H9 (cell line): ENCODE measurements at regions not wholly inside any gene's neighbourhood (a gene's known extent, or its start where the extent isn't known, plus 50 kb on each side); places are given as distances from the start of the nearest gene placed in this dataset.

Source experiments
- DNase-seq: peaks from one replicate; pipeline ENCODE4 v3.0.0-alpha.2; 2017
- H2AFZ ChIP-seq: one replicate; pipeline ENCODE4 v1.6.1; 2013; ENCODE audit warnings: mild to moderate bottlenecking, low read length, control low read depth, moderate library complexity
- H2AK5ac ChIP-seq: 2 replicates; pipeline ENCODE4 v1.6.1; 2013; ENCODE audit warnings: low read length, control low read depth, mixed read lengths; ENCODE audit not compliant: insufficient read length
- H2BK120ac ChIP-seq: one replicate; pipeline ENCODE4 v1.6.1; 2013; ENCODE audit warnings: low read depth, mild to moderate bottlenecking, low read length, control low read depth, inconsistent platforms; ENCODE audit not compliant: poor library complexity, severe bottlenecking
- H2BK12ac ChIP-seq: 2 replicates; pipeline ENCODE4 v1.6.1; 2013; ENCODE audit warnings: low read length, control low read depth, mixed read lengths, low read depth; ENCODE audit not compliant: insufficient read length
- H2BK15ac ChIP-seq: 2 replicates; pipeline ENCODE4 v1.6.1; 2013; ENCODE audit warnings: low read depth, low read length, control low read depth
- H2BK20ac ChIP-seq: one replicate; pipeline ENCODE4 v1.6.1; 2013; ENCODE audit warnings: low read depth, mild to moderate bottlenecking, low read length, control low read depth, inconsistent platforms; ENCODE audit not compliant: poor library complexity, severe bottlenecking
- H2BK5ac ChIP-seq: 2 replicates; pipeline ENCODE4 v1.6.1; 2013; ENCODE audit warnings: low read length, control low read depth, mixed read lengths; ENCODE audit not compliant: insufficient read length
- H3K14ac ChIP-seq: 2 replicates; pipeline ENCODE4 v1.6.1; 2013; ENCODE audit warnings: low read length, control low read depth; ENCODE audit not compliant: insufficient read depth
- H3K18ac ChIP-seq: 2 replicates; pipeline ENCODE4 v1.6.1; 2013; ENCODE audit warnings: low read depth, mild to moderate bottlenecking, mixed read lengths, low read length, control low read depth; ENCODE audit not compliant: insufficient read length
- H3K23ac ChIP-seq: 2 replicates; pipeline ENCODE4 v1.6.1; 2013; ENCODE audit warnings: low read length, control low read depth, mixed read lengths, low read depth; ENCODE audit not compliant: insufficient read length
- H3K23me2 ChIP-seq: 2 replicates; pipeline ENCODE4 v1.6.1; 2013; ENCODE audit warnings: low read depth, mild to moderate bottlenecking, mixed read lengths, low read length, control low read depth; ENCODE audit not compliant: insufficient read length, poor library complexity, severe bottlenecking
- H3K27ac ChIP-seq: 2 replicates; pipeline ENCODE4 v1.5.1; 2013; ENCODE audit warnings: low read length, control low read depth, mixed read lengths, low read depth; ENCODE audit not compliant: insufficient read length
- H3K27me3 ChIP-seq: 2 replicates; pipeline ENCODE4 v1.6.1; 2013; ENCODE audit warnings: low read length, control low read depth, inconsistent platforms; ENCODE audit not compliant: insufficient read depth
- H3K4ac ChIP-seq: 2 replicates; pipeline ENCODE4 v1.6.1; 2013; ENCODE audit warnings: low read depth, mild to moderate bottlenecking, control low read depth, inconsistent platforms, low read length, moderate library complexity
- H3K4me1 ChIP-seq: 2 replicates; pipeline ENCODE4 v1.6.1; 2013; ENCODE audit warnings: low read length, control low read depth, inconsistent platforms; ENCODE audit not compliant: insufficient read depth
- H3K4me2 ChIP-seq: 2 replicates; pipeline ENCODE4 v1.6.1; 2013; ENCODE audit warnings: low read length, control low read depth, mixed read lengths; ENCODE audit not compliant: insufficient read length, insufficient read depth
- H3K56ac ChIP-seq: 2 replicates; pipeline ENCODE4 v1.6.1; 2013; ENCODE audit warnings: low read depth, mild to moderate bottlenecking, mixed read lengths, low read length, control low read depth; ENCODE audit not compliant: insufficient read length
- H3K79me1 ChIP-seq: 2 replicates; pipeline ENCODE4 v1.6.1; 2013; ENCODE audit warnings: low read depth, mild to moderate bottlenecking, moderate library complexity, low read length, control low read depth, inconsistent platforms; ENCODE audit not compliant: insufficient read depth, poor library complexity, severe bottlenecking
- H3K79me2 ChIP-seq: 2 replicates; pipeline ENCODE4 v1.6.1; 2013; ENCODE audit warnings: low read length, control low read depth, inconsistent platforms; ENCODE audit not compliant: insufficient read depth
- H3K9ac ChIP-seq: 2 replicates; pipeline ENCODE4 v1.6.1; 2013; ENCODE audit warnings: low read length, control low read depth, mixed read lengths; ENCODE audit not compliant: insufficient read length; ENCODE audit errors: extremely low read depth
- H3K9me3 ChIP-seq: one replicate; pipeline ENCODE4 v1.6.1; 2013; ENCODE audit warnings: low read depth, low read length, inconsistent platforms; ENCODE audit not compliant: control insufficient read depth
- H3T11ph ChIP-seq: one replicate; pipeline ENCODE4 v1.6.1; 2013; ENCODE audit warnings: mild to moderate bottlenecking, low read length, control low read depth, inconsistent platforms
- H4K20me1 ChIP-seq: one replicate; pipeline ENCODE4 v1.6.1; 2013; ENCODE audit not compliant: control insufficient read depth, insufficient read length, insufficient read depth
- H4K5ac ChIP-seq: 2 replicates; pipeline ENCODE4 v1.6.1; 2013; ENCODE audit warnings: low read depth, mild to moderate bottlenecking, mixed read lengths, low read length, control low read depth; ENCODE audit not compliant: insufficient read length
- H4K8ac ChIP-seq: replicated peaks from 2 replicates; pipeline ENCODE4 v1.6.1; 2013; ENCODE audit warnings: low read length, control low read depth, mixed read lengths, low read depth; ENCODE audit not compliant: insufficient read length
- H4K91ac ChIP-seq: 2 replicates; pipeline ENCODE4 v1.6.1; 2013; ENCODE audit warnings: low read depth, mild to moderate bottlenecking, moderate library complexity, mixed read lengths, low read length, control low read depth; ENCODE audit not compliant: insufficient read length
- H3K27ac Mint-ChIP-seq, 3 experiments: 2 replicates in 2 of 3; 3 replicates in 1 of 3; pipeline ENCODE4 v1.8.0; 2020 to 2021; ENCODE audit warnings: mixed read lengths in 3 of 3, mild to moderate bottlenecking in 1 of 3, moderate library complexity in 1 of 3
- H3K27me3 Mint-ChIP-seq: 2 replicates; pipeline ENCODE4 v1.8.0; 2021; ENCODE audit warnings: low read depth, mild to moderate bottlenecking, moderate library complexity, mixed read lengths
- H3K36me3 Mint-ChIP-seq, 3 experiments: 2 replicates in 2 of 3; 3 replicates in 1 of 3; pipeline ENCODE4 v1.8.0; 2020 to 2021; ENCODE audit warnings: low read depth in 3 of 3, mixed read lengths in 3 of 3; ENCODE audit not compliant: insufficient read depth in 1 of 3
- H3K4me1 Mint-ChIP-seq, 2 experiments: 2 replicates each; pipeline ENCODE4 v1.8.0; 2020; ENCODE audit warnings: mixed read lengths in 2 of 2
- H3K4me3 Mint-ChIP-seq, 2 experiments: 2 replicates in 1 of 2; 3 replicates in 1 of 2; pipeline ENCODE4 v1.8.0; 2020 to 2021; ENCODE audit warnings: mild to moderate bottlenecking in 2 of 2, mixed read lengths in 2 of 2, moderate library complexity in 1 of 2
- H3K9me3 Mint-ChIP-seq, 2 experiments: 2 replicates in 1 of 2; 3 replicates in 1 of 2; pipeline ENCODE4 v1.8.0; 2020; ENCODE audit warnings: mild to moderate bottlenecking in 2 of 2, mixed read lengths in 2 of 2, moderate library complexity in 1 of 2
- CTCF ChIP-seq: fragments of 200-600 bp; sonication (generic); conservative IDR thresholded peaks from 3 replicates; pipeline ENCODE4 v1.8.0; 2021; ENCODE audit warnings: antibody characterized with exemption, mild to moderate bottlenecking
- WGBS: extraction: QIAGEN DNeasy Blood & Tissue Kit; methylation state at CpG from one replicate; pipeline ENCODE4 v1.1.7; 2013; ENCODE audit warnings: missing lambda C conversion rate, low lambda C conversion rate, mixed read lengths; ENCODE audit not compliant: insufficient read length; ENCODE audit errors: extremely low coverage; 5-methylcytosine and 5-hydroxymethylcytosine counted together

DNA sequence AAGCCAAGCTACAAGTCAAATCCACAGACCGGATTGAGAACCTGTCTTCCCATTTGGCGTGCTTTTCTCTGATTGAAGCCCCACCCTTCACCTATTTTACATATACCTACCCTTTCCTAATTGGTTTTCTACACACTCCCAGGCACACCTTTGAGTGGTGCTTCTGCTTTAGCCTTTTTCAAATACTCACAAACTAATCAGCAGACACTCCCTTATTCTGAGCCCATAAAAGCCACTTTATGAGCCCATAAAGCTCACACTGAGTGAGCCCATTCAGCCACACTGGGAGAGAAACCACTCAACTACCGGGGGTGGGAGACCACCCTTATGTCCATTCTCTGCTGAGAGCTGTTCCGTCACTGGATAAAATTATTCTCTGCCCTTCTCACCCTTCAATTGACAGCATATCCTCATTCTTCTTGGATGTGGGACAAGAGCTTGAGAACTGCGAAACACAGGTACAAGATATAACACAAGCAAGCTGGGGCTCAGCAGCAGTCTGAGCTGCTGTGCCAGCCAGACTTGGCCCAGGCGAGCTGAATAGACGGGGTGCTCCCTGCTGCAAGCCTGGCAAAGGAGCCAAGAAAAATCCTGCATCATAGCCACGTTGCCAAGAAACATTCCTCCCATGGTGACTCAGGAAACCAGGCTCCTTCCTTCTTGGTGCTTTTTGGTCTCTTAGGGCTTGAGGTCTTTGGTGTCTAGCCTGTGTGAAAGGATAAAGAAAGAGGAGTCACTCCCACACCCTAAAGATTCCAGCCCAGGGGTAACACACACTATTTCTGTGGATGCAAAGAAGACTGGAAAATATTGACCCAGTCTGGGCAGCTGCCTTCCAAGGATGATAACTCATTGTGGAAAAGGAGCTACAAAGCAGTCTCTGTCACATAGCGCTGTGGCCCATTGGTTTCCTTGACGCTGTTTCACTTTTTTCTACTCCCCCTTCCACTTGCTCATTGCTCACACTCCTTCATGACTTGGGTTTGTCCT, 609.7 kb downstream of the MCTP2 start:
- Histone ChIP-seq H2AFZ (no peak overlapping the region), H3K23ac (no peak overlapping the region), H3K18ac (no peak overlapping the region), H3K14ac (no peak overlapping the region), H2BK120ac (no peak overlapping the region), H4K5ac (no peak overlapping the region), H3K79me2 (no peaks in the 10 kb centered on the region), H3K23me2 (no peaks in the 10 kb centered on the region), H3K4me2 (no peak overlapping the region), H3K56ac (no peak overlapping the region), H2BK20ac (no peak overlapping the region), H4K20me1 (no peaks in the 10 kb centered on the region), H3T11ph (no peak overlapping the region), H3K4ac (no peak overlapping the region), H4K8ac (no peak overlapping the region), H3K79me1 (no peaks in the 10 kb centered on the region), H2AK5ac (no peak overlapping the region), H3K27me3 (no peaks in the 10 kb centered on the region), H2BK15ac (no peak overlapping the region), H4K91ac (no peak overlapping the region), H3K9me3 (no peaks in the 10 kb centered on the region), H3K9ac (no peak overlapping the region), H2BK12ac (no peak overlapping the region), H3K27ac (no peak overlapping the region), H3K4me1 (no peaks in the 10 kb centered on the region), H2BK5ac (no peak overlapping the region)
- H3K27ac Mint-ChIP-seq: no peak overlapping the region
- no peak for DNase-seq
- H3K36me3 Mint-ChIP-seq: peaks cover 4 to 15% (median 14%) of the 10 kb centered on the region in 3 experiments; a peak in 6 of 7 replicates
- H3K9me3 Mint-ChIP-seq: peaks cover 4 to 16% of the 10 kb centered on the region in 2 experiments
- no peak for TF ChIP-seq CTCF
- peaks cover 12% of the 10 kb centered on the region for H3K27me3 Mint-ChIP-seq
- no peak overlapping the region for H3K4me3 Mint-ChIP-seq
- H3K4me1 Mint-ChIP-seq: peaks cover 12 to 16% of the 10 kb centered on the region in 2 experiments
- WGBS: no CpG with 5 or more reads among the region's 10 CpGs
